GM18520 (cell line): ENCODE measurements at regions not wholly inside any gene's neighbourhood (a gene's known extent, or its start where the extent isn't known, plus 50 kb on each side); places are given as distances from the start of the nearest gene placed in this dataset.

Source experiments
- ATAC-seq: cut with Tn5 transposase; IDR thresholded peaks from one replicate; pipeline ENCODE4 v1.9.1; 2021; ENCODE audit not compliant: unreplicated experiment

DNA sequence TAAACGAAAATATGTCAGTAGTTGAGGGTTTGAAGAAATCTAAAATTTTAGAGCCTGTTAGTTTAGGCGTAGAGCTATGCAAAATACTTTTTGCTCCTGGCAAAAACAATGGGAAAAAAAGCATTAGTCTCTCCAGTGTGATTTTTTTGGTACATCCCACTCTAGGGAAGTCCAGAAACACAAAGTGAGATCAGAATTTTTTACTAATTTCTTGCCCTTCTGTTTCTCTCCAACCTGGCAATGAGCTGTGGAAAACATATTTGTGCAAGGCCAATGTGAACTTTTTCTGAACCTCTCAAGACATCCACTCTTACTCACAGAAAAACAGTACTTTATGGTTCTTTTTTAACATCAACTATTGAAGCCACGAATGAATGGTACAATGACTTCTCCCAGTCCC is 56.9 kb upstream of the DCN start:
- ATAC-seq: no peak
